ENCODE measurements at regions not wholly inside any gene's neighbourhood (a gene's known extent, or its start where the extent isn't known, plus 50 kb on each side); places are given as distances from the start of the nearest gene placed in this dataset.

DNA sequence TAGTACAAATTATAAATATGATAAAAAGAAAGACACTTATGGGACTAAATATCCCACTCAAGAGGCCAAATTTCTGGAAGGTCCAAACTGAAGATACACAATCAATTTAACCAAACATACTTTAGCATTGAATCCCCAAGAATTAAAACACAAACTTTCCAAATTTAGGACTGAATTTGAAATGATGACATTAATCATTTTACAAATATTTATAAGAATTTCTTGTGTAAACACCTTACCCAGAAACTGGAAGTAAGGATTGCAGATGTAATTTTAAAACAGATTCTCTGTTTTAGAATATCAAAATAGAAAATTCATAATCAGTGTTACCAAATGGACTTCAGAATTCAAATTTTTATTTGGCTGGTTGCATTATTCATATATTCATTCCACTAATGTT, 588.2 kb upstream of the KCND2 start:
- no peaks in the 10 kb centered on the region for H3K79me2 ChIP-seq (ENCODE audit: control insufficient read depth, low read length)
- no peaks in the 10 kb centered on the region for H4K20me1 ChIP-seq (ENCODE audit: control insufficient read depth, insufficient read depth, low read depth, low read length)
- no peak overlapping the region for H3K27ac ChIP-seq (ENCODE audit: low read depth, low read length)
- H3K27me3 ChIP-seq (ENCODE audit: control insufficient read depth, low read length) = no peaks in the 10 kb centered on the region
- H3K4me2 ChIP-seq (ENCODE audit: low read length) = no peak overlapping the region
- TF ChIP-seq CTCF (IDR thresholded peaks at IDR 0.05; ENCODE audit: low read depth, low read length, poor library complexity, severe bottlenecking) (no peak), EZH2phosphoT487 (IDR thresholded peaks at IDR 0.05; ENCODE audit: borderline replicate concordance, low read length) (no peak)
- no peaks in the 10 kb centered on the region for H3K4me1 ChIP-seq (ENCODE audit: control insufficient read depth, low read length)
- no peak overlapping the region for H3K4me3 ChIP-seq (ENCODE audit: low read length)
- no peaks in the 10 kb centered on the region for H3K36me3 ChIP-seq (ENCODE audit: control insufficient read depth, low read length)
- H3F3A ChIP-seq (ENCODE audit: control insufficient read depth, insufficient read depth) = no peaks in the 10 kb centered on the region
- H3K9me3 ChIP-seq (ENCODE audit: control insufficient read depth, insufficient read depth, low read length) = no peaks in the 10 kb centered on the region
- H3K9me2 ChIP-seq (replicated peaks; ENCODE audit: control insufficient read depth, low read length) = no peaks in the 10 kb centered on the region

DNA sequence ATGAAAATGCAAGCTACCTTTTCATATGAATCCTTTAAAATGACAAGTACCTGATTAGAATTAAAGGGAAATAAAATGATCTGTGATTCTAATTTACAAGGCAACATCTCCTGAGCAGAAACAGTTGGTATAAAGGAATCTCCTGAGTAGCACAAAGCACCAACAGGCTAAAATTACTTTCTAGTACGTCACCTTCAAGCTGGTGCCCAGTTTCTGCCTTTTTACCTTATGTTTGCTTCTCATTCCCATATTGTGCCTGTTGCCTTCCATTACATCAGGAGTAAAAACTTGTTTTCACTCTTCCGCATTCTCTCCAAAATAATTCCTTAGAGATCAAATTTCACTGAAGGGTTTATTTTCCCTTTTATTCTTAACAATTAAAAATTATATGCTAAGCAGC, 587.1 kb upstream of the KCND2 start:
- TF ChIP-seq EZH2phosphoT487 (IDR thresholded peaks at IDR 0.05; ENCODE audit: borderline replicate concordance, low read length) (no peak), CTCF (IDR thresholded peaks at IDR 0.05; ENCODE audit: low read depth, low read length, poor library complexity, severe bottlenecking) (no peak)

DNA sequence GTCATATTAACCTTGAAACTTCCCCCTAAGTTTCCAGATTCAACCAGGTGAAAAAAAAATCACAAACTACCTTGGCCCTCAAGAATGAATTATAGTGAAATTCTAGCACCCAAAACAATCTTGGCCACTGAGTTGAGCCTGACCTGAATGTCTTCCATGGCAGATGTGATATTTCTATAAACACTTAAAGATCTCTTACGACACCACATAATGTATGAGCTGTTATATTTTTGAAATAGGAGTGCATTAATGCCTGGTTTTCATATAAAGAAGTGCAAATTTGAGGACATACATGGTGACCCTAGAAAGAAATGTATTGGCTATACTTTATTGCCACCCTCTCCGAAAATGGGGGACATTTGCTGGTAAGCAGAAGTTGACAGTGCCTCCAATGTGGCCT, 584.1 kb upstream of the KCND2 start:
- no peak for TF ChIP-seq CTCF (IDR thresholded peaks at IDR 0.05; ENCODE audit: low read depth, low read length, poor library complexity, severe bottlenecking)
- TF ChIP-seq EZH2phosphoT487 (IDR thresholded peaks at IDR 0.05; ENCODE audit: borderline replicate concordance, low read length) = no peak
- Histone ChIP-seq H3K4me3 (ENCODE audit: low read length) (no peak overlapping the region), H3K27me3 (ENCODE audit: control insufficient read depth, low read length) (no peaks in the 10 kb centered on the region)

More for the DNA sequence above, 587.1 kb upstream of the KCND2 start:
- no peak overlapping the region for H3K27ac ChIP-seq (ENCODE audit: low read depth, low read length)
- H3K9me2 ChIP-seq (replicated peaks; ENCODE audit: control insufficient read depth, low read length) = no peaks in the 10 kb centered on the region
- H3K79me2 ChIP-seq (ENCODE audit: control insufficient read depth, low read length) = no peaks in the 10 kb centered on the region
- H4K20me1 ChIP-seq (ENCODE audit: control insufficient read depth, insufficient read depth, low read depth, low read length) = no peaks in the 10 kb centered on the region
- no peaks in the 10 kb centered on the region for H3K4me1 ChIP-seq (ENCODE audit: control insufficient read depth, low read length)
- no peaks in the 10 kb centered on the region for H3K9me3 ChIP-seq (ENCODE audit: control insufficient read depth, insufficient read depth, low read length)
- no peaks in the 10 kb centered on the region for H3K36me3 ChIP-seq (ENCODE audit: control insufficient read depth, low read length)
- H3K4me2 ChIP-seq (ENCODE audit: low read length) = no peak overlapping the region
- no peaks in the 10 kb centered on the region for H3K27me3 ChIP-seq (ENCODE audit: control insufficient read depth, low read length)
- no peaks in the 10 kb centered on the region for H3F3A ChIP-seq (ENCODE audit: control insufficient read depth, insufficient read depth)
- no peak overlapping the region for H3K4me3 ChIP-seq (ENCODE audit: low read length)

GRCh38 chr7:119692541-119692940, 580.4 kb upstream of the KCND2 start:
- H3K4me2 ChIP-seq (ENCODE audit: low read length) = no peak overlapping the region
- H3K79me2 ChIP-seq (ENCODE audit: control insufficient read depth, low read length) = no peaks in the 10 kb centered on the region
- no peaks in the 10 kb centered on the region for H3K36me3 ChIP-seq (ENCODE audit: control insufficient read depth, low read length)
- no peaks in the 10 kb centered on the region for H3K9me2 ChIP-seq (replicated peaks; ENCODE audit: control insufficient read depth, low read length)
- H3K27me3 ChIP-seq (ENCODE audit: control insufficient read depth, low read length) = no peaks in the 10 kb centered on the region
- H3F3A ChIP-seq (ENCODE audit: control insufficient read depth, insufficient read depth) = no peaks in the 10 kb centered on the region
- no peaks in the 10 kb centered on the region for H4K20me1 ChIP-seq (ENCODE audit: control insufficient read depth, insufficient read depth, low read depth, low read length)
- no peak overlapping the region for H3K27ac ChIP-seq (ENCODE audit: low read depth, low read length)
- H3K4me1 ChIP-seq (ENCODE audit: control insufficient read depth, low read length) = no peaks in the 10 kb centered on the region
- H3K9me3 ChIP-seq (ENCODE audit: control insufficient read depth, insufficient read depth, low read length) = no peaks in the 10 kb centered on the region
- H3K4me3 ChIP-seq (ENCODE audit: low read length) = no peak overlapping the region
- TF ChIP-seq EZH2phosphoT487 (IDR thresholded peaks at IDR 0.05; ENCODE audit: borderline replicate concordance, low read length) (no peak), CTCF (IDR thresholded peaks at IDR 0.05; ENCODE audit: low read depth, low read length, poor library complexity, severe bottlenecking) (no peak)

More for the DNA sequence above, 584.1 kb upstream of the KCND2 start:
- Histone ChIP-seq H3K4me2 (ENCODE audit: low read length) (no peak overlapping the region), H3K9me2 (replicated peaks; ENCODE audit: control insufficient read depth, low read length) (no peaks in the 10 kb centered on the region), H4K20me1 (ENCODE audit: control insufficient read depth, insufficient read depth, low read depth, low read length) (no peaks in the 10 kb centered on the region), H3K9me3 (ENCODE audit: control insufficient read depth, insufficient read depth, low read length) (no peaks in the 10 kb centered on the region), H3K4me1 (ENCODE audit: control insufficient read depth, low read length) (no peaks in the 10 kb centered on the region), H3K36me3 (ENCODE audit: control insufficient read depth, low read length) (no peaks in the 10 kb centered on the region), H3K27ac (ENCODE audit: low read depth, low read length) (no peak overlapping the region), H3K79me2 (ENCODE audit: control insufficient read depth, low read length) (no peaks in the 10 kb centered on the region), H3F3A (ENCODE audit: control insufficient read depth, insufficient read depth) (no peaks in the 10 kb centered on the region)

Measured in DOHH2 (cell line).